ENCODE measurements at regions not wholly inside any gene's neighbourhood (a gene's known extent, or its start where the extent isn't known, plus 50 kb on each side); places are given as distances from the start of the nearest gene placed in this dataset.
"Not testable (repeated sequence)": the region's sequence is repeated elsewhere in the genome, so short reads cannot be mapped to it uniquely, and the experiment has no call there.

DNA sequence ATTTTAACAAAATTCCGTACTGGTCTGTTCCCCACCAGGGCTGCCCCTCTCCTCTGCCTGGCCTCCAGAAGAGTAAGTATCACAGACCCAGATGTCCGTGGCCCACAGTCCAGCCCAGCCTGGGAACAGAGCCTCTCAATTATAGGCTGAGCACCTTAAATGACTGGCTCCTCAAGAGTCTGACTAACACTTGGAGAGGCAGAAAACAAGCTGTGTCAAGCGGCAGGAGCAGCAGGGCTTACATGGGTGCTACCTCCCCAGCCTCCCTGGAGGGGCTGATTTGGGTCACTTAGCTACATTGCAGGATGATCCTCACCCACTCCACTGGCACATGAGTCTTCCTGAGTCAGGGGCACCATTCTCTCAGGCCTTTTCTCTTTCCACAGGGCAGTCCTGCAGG is 209.7 kb downstream of the COPRS start:
- Histone ChIP-seq H3K27ac (no peak overlapping the region), H3K36me3 (ENCODE audit: control insufficient read depth, insufficient read depth, low read length) (no peaks in the 10 kb centered on the region), H3K27me3 (ENCODE audit: control insufficient read depth, insufficient read depth, low read length) (no peaks in the 10 kb centered on the region), H3K79me2 (no peaks in the 10 kb centered on the region), H3K4me1 (no peaks in the 10 kb centered on the region), H3K4me3 (ENCODE audit: low read depth, low read length) (no peak overlapping the region), H3K9me3 (ENCODE audit: control insufficient read depth, low read length) (no peaks in the 10 kb centered on the region), H3K4me2 (ENCODE audit: low read length) (no peak overlapping the region), H2AFZ (no peak overlapping the region), H3K9ac (no peak overlapping the region)
- TF ChIP-seq, protein P1, sequence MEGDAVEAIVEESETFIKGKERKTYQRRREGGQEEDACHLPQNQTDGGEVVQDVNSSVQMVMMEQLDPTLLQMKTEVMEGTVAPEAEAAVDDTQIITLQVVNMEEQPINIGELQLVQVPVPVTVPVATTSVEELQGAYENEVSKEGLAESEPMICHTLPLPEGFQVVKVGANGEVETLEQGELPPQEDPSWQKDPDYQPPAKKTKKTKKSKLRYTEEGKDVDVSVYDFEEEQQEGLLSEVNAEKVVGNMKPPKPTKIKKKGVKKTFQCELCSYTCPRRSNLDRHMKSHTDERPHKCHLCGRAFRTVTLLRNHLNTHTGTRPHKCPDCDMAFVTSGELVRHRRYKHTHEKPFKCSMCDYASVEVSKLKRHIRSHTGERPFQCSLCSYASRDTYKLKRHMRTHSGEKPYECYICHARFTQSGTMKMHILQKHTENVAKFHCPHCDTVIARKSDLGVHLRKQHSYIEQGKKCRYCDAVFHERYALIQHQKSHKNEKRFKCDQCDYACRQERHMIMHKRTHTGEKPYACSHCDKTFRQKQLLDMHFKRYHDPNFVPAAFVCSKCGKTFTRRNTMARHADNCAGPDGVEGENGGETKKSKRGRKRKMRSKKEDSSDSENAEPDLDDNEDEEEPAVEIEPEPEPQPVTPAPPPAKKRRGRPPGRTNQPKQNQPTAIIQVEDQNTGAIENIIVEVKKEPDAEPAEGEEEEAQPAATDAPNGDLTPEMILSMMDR (IDR thresholded peaks at IDR 0.05), result no peak

GRCh38 chr17:31647661-31648060 is 211.4 kb downstream of the COPRS start:
- Histone ChIP-seq H3K4me1 (no peaks in the 10 kb centered on the region), H3K4me3 (ENCODE audit: low read depth, low read length) (no peak overlapping the region), H3K79me2 (no peaks in the 10 kb centered on the region), H3K9me3 (ENCODE audit: control insufficient read depth, low read length) (no peaks in the 10 kb centered on the region), H3K36me3 (ENCODE audit: control insufficient read depth, insufficient read depth, low read length) (no peaks in the 10 kb centered on the region), H3K4me2 (ENCODE audit: low read length) (no peak overlapping the region), H3K9ac (no peak overlapping the region), H3K27me3 (ENCODE audit: control insufficient read depth, insufficient read depth, low read length) (no peaks in the 10 kb centered on the region), H3K27ac (no peak overlapping the region), H2AFZ (no peak overlapping the region)
- TF ChIP-seq, protein P1 (IDR thresholded peaks at IDR 0.05), result no peak

- H3K9ac ChIP-seq, result no peak overlapping the region
- no peaks in the 10 kb centered on the region for H3K27me3 ChIP-seq (ENCODE audit: control insufficient read depth, insufficient read depth, low read length)
- H2AFZ ChIP-seq, result no peak overlapping the region
- no peaks in the 10 kb centered on the region for H3K36me3 ChIP-seq (ENCODE audit: control insufficient read depth, insufficient read depth, low read length)
- H3K79me2 ChIP-seq, result no peaks in the 10 kb centered on the region
- no peaks in the 10 kb centered on the region for H3K4me1 ChIP-seq
- no peak overlapping the region for H3K27ac ChIP-seq
- no peak overlapping the region for H3K4me3 ChIP-seq (ENCODE audit: low read depth, low read length)
- no peak overlapping the region for H3K4me2 ChIP-seq (ENCODE audit: low read length)
- TF ChIP-seq, protein P1 (IDR thresholded peaks at IDR 0.05), result no peak
- no peaks in the 10 kb centered on the region for H3K9me3 ChIP-seq (ENCODE audit: control insufficient read depth, low read length)
These were observed 212.4 kb downstream of the COPRS start for GRCh38 chr17:31646642-31647041.

GRCh38 chr17:31645351-31645750 is 213.7 kb downstream of the COPRS start:
- H3K27me3 ChIP-seq (ENCODE audit: control insufficient read depth, insufficient read depth, low read length), result no peaks in the 10 kb centered on the region
- H3K4me1 ChIP-seq, result no peaks in the 10 kb centered on the region
- TF ChIP-seq, protein P1 (IDR thresholded peaks at IDR 0.05), result no peak
- H3K27ac ChIP-seq, result no peak overlapping the region
- no peak overlapping the region for H2AFZ ChIP-seq
- H3K79me2 ChIP-seq, result no peaks in the 10 kb centered on the region
- H3K4me3 ChIP-seq (ENCODE audit: low read depth, low read length), result no peak overlapping the region
- H3K9ac ChIP-seq, result no peak overlapping the region
- no peaks in the 10 kb centered on the region for H3K9me3 ChIP-seq (ENCODE audit: control insufficient read depth, low read length)
- H3K36me3 ChIP-seq (ENCODE audit: control insufficient read depth, insufficient read depth, low read length), result no peaks in the 10 kb centered on the region
- H3K4me2 ChIP-seq (ENCODE audit: low read length), result no peak overlapping the region

DNA sequence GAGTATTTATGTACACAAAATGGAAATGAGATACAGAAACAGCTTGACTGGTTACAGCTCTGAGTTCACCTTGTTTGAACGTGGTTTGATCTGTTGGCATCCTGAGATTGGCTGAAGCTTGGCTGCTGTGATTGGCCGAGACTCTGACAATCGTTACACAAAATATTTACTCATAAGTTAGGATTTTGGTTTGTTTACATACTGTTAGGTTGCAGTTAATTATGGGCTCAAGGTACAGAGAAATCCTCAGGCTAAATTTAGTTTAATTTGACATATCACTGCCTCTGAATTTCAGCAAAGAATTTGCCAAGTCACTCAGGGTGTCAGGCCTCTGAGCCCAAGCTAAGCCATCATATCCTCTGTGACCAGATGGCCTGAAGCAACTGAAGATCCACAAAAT is 227.3 kb downstream of the COPRS start:
- Histone ChIP-seq H3K4me3 (ENCODE audit: low read depth, low read length) (no peak overlapping the region), H3K4me2 (ENCODE audit: low read length) (no peak overlapping the region), H3K9ac (no peak overlapping the region), H3K36me3 (ENCODE audit: control insufficient read depth, insufficient read depth, low read length) (no peaks in the 10 kb centered on the region), H3K27ac (no peak overlapping the region), H2AFZ (no peak overlapping the region), H3K9me3 (ENCODE audit: control insufficient read depth, low read length) (no peaks in the 10 kb centered on the region), H3K4me1 (no peaks in the 10 kb centered on the region), H3K27me3 (ENCODE audit: control insufficient read depth, insufficient read depth, low read length) (no peaks in the 10 kb centered on the region), H3K79me2 (no peaks in the 10 kb centered on the region)
- TF ChIP-seq, protein P1 (IDR thresholded peaks at IDR 0.05), result no peak

DNA sequence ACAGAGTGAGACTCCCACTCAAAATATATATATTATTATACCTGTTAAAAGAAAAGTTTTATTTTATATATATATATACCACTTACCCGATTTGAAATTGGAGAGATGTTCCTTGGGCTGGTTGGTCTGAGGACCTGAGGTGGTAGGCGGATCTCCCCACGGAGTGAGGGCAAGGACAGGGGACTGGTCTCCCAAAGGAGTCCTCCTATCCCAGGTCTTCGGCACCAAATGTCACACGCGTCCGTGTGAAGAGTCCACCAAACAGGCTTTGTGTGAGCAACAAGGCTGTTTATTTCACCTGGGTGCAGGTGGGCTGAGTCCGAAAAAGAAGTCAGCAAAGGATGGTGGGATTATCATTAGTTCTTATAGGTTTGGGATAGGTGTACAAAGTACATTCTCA is 228.2 kb downstream of the COPRS start:
- H3K79me2 ChIP-seq; H3K27me3 ChIP-seq (ENCODE audit: control insufficient read depth, insufficient read depth, low read length); H3K4me2 ChIP-seq (ENCODE audit: low read length); H3K4me1 ChIP-seq; H3K9ac ChIP-seq; H3K4me3 ChIP-seq (ENCODE audit: low read depth, low read length); H3K9me3 ChIP-seq (ENCODE audit: control insufficient read depth, low read length); H2AFZ ChIP-seq; H3K36me3 ChIP-seq (ENCODE audit: control insufficient read depth, insufficient read depth, low read length); H3K27ac ChIP-seq: not testable (repeated sequence)

Data from parathyroid adenoma (tissue), 2 donors.